ENCODE measurements at regions not wholly inside any gene's neighbourhood (a gene's known extent, or its start where the extent isn't known, plus 50 kb on each side); places are given as distances from the start of the nearest gene placed in this dataset.
"Not testable (repeated sequence)": the region's sequence is repeated elsewhere in the genome, so short reads cannot be mapped to it uniquely, and the experiment has no call there.

- no peak for DNase-seq
Observed at GRCh38 chr4:12555011-12555410, 929.1 kb downstream of the RAB28 start.

GRCh38 chr4:12548678-12549077 lies 935.5 kb downstream of the RAB28 start:
- DNase-seq, result no peak

- no peak for DNase-seq
Observed at GRCh38 chr4:12545812-12546211, 938.3 kb downstream of the RAB28 start.

GRCh38 chr4:12538162-12538561 lies 946.0 kb downstream of the RAB28 start:
- no peak for DNase-seq

GRCh38 chr4:12534684-12535083 lies 949.5 kb downstream of the RAB28 start:
- DNase-seq, result no peak

- DNase-seq, result no peak
Observed at GRCh38 chr4:12519426-12519825, 964.7 kb downstream of the RAB28 start.

- DNase-seq, result no peak
Observed at GRCh38 chr4:12507868-12508481, 976.2 kb downstream of the RAB28 start.

- no peak for DNase-seq
Observed at GRCh38 chr4:12500409-12500808, 983.7 kb downstream of the RAB28 start.

GRCh38 chr4:12499693-12500092 lies 984.4 kb downstream of the RAB28 start:
- no peak for DNase-seq

- DNase-seq, result no peak
Observed at GRCh38 chr4:12495211-12495610, 988.9 kb downstream of the RAB28 start.

GRCh38 chr4:12492730-12493393 lies 991.3 kb downstream of the RAB28 start:
- no peak for DNase-seq

- DNase-seq, result no peak
Observed at GRCh38 chr4:12488672-12489071, 995.5 kb downstream of the RAB28 start.

- no peak for DNase-seq
Observed at GRCh38 chr4:12487000-12487399, 997.1 kb downstream of the RAB28 start.

GRCh38 chr4:12472087-12472486 lies 1012.1 kb downstream of the RAB28 start:
- DNase-seq, result no peak

GRCh38 chr4:12471193-12471592 lies 1012.9 kb downstream of the RAB28 start:
- no peak for DNase-seq

- DNase-seq, result not testable (repeated sequence)
Observed at GRCh38 chr4:12461576-12461975, 1022.6 kb downstream of the RAB28 start.

- no peak for DNase-seq
Observed at GRCh38 chr4:12459126-12459525, 1025.0 kb downstream of the RAB28 start.

- no peak for DNase-seq
Observed at GRCh38 chr4:12458621-12459020, 1025.5 kb downstream of the RAB28 start.

GRCh38 chr4:12452291-12452690 lies 1023.6 kb upstream of the HS3ST1 start:
- DNase-seq, result no peak

GRCh38 chr4:12447451-12447850 lies 1018.8 kb upstream of the HS3ST1 start:
- no peak for DNase-seq

- DNase-seq, result no peak
Observed at GRCh38 chr4:12446657-12447185, 1018.0 kb upstream of the HS3ST1 start.

GRCh38 chr4:12446256-12446655 lies 1017.6 kb upstream of the HS3ST1 start:
- DNase-seq, result no peak

GRCh38 chr4:12445711-12446235 lies 1017.1 kb upstream of the HS3ST1 start:
- DNase-seq, result no peak

GRCh38 chr4:12439633-12440305 lies 1011.1 kb upstream of the HS3ST1 start:
- no peak for DNase-seq

Data from CD4-positive, alpha-beta T cell treated with Interferon gamma for 1 hour (primary cell).